HepG2 (cell line): ENCODE measurements at regions not wholly inside any gene's neighbourhood (a gene's known extent, or its start where the extent isn't known, plus 50 kb on each side); places are given as distances from the start of the nearest gene placed in this dataset.

Experiments
- JUN ChIP-seq: sonication (generic); formaldehyde crosslinking; IDR thresholded peaks from 2 replicates; pipeline ENCODE4 v1.4.0; 2020; ENCODE audit warnings: mild to moderate bottlenecking, missing genetic modification reagents
- TOPORS ChIP-seq: sonication (generic); formaldehyde crosslinking; IDR thresholded peaks from 2 replicates; pipeline ENCODE4 v1.8.0; 2023; ENCODE audit warnings: mild to moderate bottlenecking, missing genetic modification reagents
- ZSCAN21 ChIP-seq: sonication (generic); formaldehyde crosslinking; IDR thresholded peaks from 2 replicates; pipeline ENCODE4 v1.8.0; 2022; ENCODE audit warnings: mild to moderate bottlenecking, missing genetic modification reagents, moderate library complexity, borderline replicate concordance
- TF ChIP-seq, protein P1 (sequence below): IDR thresholded peaks from 2 replicates; pipeline ENCODE4 v1.6.1; 2016; ENCODE audit warnings: low read depth, missing genetic modification reagents, missing compliant biosample characterization
- TF ChIP-seq, protein P2 (sequence below): sonication (generic); formaldehyde crosslinking; conservative IDR thresholded peaks from 2 replicates; pipeline ENCODE4 v1.8.0; 2022; ENCODE audit warnings: missing genetic modification reagents

DNA sequence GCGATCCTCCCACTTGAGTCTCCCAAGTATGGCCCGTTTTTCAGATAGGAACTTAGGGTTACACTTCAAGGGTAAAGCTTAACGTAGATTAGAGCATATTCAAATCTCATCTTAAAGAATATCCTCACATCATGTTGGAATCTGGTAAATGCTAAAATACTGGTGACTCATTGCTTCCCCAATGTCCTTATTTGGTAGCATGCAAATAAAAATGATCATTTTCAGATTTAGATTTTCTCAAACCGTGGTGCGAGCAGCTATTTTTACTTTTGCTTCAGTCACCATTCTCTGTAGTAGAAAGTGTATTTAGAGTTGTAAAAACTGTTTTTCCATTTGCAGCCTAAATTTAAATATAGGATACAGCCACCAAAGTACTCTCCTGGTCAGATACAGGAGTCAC lies 101.5 kb upstream of the MAML3 start (continued):
- TF ChIP-seq, protein P1, sequence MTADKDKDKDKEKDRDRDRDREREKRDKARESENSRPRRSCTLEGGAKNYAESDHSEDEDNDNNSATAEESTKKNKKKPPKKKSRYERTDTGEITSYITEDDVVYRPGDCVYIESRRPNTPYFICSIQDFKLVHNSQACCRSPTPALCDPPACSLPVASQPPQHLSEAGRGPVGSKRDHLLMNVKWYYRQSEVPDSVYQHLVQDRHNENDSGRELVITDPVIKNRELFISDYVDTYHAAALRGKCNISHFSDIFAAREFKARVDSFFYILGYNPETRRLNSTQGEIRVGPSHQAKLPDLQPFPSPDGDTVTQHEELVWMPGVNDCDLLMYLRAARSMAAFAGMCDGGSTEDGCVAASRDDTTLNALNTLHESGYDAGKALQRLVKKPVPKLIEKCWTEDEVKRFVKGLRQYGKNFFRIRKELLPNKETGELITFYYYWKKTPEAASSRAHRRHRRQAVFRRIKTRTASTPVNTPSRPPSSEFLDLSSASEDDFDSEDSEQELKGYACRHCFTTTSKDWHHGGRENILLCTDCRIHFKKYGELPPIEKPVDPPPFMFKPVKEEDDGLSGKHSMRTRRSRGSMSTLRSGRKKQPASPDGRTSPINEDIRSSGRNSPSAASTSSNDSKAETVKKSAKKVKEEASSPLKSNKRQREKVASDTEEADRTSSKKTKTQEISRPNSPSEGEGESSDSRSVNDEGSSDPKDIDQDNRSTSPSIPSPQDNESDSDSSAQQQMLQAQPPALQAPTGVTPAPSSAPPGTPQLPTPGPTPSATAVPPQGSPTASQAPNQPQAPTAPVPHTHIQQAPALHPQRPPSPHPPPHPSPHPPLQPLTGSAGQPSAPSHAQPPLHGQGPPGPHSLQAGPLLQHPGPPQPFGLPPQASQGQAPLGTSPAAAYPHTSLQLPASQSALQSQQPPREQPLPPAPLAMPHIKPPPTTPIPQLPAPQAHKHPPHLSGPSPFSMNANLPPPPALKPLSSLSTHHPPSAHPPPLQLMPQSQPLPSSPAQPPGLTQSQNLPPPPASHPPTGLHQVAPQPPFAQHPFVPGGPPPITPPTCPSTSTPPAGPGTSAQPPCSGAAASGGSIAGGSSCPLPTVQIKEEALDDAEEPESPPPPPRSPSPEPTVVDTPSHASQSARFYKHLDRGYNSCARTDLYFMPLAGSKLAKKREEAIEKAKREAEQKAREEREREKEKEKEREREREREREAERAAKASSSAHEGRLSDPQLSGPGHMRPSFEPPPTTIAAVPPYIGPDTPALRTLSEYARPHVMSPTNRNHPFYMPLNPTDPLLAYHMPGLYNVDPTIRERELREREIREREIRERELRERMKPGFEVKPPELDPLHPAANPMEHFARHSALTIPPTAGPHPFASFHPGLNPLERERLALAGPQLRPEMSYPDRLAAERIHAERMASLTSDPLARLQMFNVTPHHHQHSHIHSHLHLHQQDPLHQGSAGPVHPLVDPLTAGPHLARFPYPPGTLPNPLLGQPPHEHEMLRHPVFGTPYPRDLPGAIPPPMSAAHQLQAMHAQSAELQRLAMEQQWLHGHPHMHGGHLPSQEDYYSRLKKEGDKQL (CRISPR knock-in tag), result no peak
- no peak for TF ChIP-seq JUN (CRISPR knock-in tag)
- TF ChIP-seq, protein P2, sequence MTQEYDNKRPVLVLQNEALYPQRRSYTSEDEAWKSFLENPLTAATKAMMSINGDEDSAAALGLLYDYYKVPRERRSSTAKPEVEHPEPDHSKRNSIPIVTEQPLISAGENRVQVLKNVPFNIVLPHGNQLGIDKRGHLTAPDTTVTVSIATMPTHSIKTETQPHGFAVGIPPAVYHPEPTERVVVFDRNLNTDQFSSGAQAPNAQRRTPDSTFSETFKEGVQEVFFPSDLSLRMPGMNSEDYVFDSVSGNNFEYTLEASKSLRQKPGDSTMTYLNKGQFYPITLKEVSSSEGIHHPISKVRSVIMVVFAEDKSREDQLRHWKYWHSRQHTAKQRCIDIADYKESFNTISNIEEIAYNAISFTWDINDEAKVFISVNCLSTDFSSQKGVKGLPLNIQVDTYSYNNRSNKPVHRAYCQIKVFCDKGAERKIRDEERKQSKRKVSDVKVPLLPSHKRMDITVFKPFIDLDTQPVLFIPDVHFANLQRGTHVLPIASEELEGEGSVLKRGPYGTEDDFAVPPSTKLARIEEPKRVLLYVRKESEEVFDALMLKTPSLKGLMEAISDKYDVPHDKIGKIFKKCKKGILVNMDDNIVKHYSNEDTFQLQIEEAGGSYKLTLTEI, result no peak
- no peak for TF ChIP-seq TOPORS (CRISPR knock-in tag)
- no peak for TF ChIP-seq ZSCAN21
